HG03045 (cell line): ENCODE measurements at regions not wholly inside any gene's neighbourhood (a gene's known extent, or its start where the extent isn't known, plus 50 kb on each side); places are given as distances from the start of the nearest gene placed in this dataset.
"Not testable (repeated sequence)": the region's sequence is repeated elsewhere in the genome, so short reads cannot be mapped to it uniquely, and the experiment has no call there.

ENCODE experiments used
- ATAC-seq: cut with Tn5 transposase; IDR thresholded peaks from one replicate; pipeline ENCODE4 v1.9.1; 2021; ENCODE audit warnings: mild to moderate bottlenecking, moderate library complexity; ENCODE audit not compliant: unreplicated experiment

DNA sequence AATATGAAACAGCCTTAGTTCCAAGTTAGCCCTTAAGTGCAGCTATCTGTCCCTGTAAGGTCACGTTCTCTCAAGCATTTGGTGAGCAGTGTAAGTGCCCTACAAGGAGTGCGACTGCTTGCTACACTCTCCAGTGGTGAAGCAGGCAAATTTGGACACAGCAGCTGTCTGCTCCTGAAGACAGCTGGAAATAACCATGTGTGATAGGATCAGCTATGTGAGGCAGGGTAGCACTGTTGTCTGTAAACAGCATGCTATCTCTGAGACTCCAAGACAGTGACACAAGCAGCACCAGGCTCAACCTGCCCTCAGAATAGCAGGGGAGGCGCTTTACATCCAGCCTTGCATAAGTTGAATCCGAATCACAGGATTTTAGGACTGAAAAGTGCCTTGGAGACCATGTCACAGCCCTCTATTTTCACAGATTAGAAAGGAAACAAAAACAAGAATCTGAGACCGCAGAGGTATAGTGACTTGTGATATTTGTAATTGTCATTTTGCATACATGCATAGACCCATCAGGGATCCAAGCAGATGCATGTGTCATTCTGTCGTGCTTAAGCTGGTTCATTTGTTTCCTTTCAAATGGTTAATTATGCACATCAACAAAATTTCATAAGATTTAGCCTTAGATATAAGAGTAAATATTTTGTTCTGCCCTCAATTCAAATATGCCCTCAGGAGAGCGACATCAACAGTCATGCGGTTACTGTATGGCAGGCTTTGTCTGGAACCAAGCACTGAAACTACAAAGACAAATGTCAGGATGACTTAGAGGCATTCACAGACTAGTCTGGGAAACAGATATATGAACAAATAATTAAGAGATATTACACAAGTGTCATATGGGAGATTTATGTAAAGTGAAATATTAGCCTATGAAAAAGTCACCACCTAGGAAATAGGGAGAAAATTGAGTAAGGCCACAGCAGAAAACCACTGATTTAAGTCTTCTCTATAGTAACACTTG is 134.9 kb upstream of the NRIP1 start:
- no peak for ATAC-seq

DNA sequence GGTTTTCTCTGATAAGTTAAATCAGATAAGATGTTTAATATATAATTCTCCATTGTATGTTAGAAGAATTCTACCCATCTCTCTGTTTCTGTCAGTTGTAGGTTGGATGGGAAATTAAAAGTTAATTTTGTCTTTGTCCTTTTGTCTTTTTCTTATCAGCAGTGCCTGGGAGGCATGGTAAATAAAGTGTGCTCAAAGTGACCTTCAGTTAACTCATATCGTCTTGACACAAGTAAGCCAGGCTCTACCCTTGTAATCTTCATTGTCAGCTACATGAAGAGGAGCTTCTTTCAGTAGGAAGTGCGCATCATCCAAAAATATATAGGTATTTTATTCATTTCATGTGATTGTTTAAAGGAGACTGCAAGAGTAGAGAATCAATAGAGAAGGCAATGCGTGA is 138.9 kb upstream of the NRIP1 start:
- no peak for ATAC-seq

DNA sequence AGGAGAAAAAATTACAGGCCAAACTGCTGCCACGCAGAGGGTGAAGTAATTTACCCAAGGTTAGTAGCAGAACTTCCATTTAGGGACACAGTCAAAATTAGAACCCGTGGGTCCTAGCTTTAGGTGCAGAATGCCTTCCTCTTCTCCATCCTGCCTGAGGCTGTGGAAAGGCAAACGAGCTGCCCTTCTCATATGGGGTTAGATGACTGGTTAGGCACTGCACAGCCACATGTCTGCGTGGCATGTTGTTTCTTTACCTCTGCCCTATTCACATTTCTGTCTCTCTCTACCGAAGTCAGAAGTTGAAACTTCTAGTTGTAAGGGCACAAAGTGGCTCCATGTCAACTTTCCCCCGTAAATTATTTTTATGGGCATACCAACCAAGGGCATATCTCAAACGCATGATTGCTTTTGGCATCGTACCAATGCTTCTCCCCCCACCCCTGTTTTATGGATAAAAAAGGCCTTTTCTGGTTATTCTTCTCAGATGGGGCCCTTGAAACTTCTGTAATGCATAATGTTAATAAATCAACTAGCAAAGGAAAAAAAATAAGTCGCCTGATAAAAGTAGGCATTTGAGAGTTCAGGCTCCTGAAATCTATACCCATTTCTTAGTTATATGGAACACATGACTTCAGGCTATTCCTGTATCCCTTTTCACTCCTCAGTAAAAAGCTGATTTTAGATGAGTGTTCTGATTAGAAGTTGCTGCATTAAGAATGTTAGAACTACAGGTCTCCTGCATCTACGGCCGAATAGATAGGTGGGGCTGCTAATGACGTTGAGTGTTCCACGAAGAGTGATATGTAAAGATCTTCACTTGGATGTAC is 139.6 kb upstream of the NRIP1 start:
- ATAC-seq = no peak

DNA sequence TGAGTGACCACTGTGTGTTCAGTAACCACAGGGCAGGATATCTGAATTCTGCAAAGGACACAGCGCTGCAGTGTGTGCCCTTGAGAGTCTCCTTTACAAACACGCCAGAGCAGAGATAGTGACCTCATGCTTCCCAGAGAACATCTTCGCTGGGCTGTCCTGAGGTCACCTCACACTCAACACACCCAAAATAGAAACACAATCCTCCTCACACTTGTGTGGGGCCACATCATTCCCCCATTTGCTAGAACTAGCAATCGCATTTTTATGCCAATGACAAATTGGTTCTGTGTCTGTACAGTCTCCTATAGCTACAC is 140.1 kb upstream of the NRIP1 start:
- ATAC-seq = no peak

DNA sequence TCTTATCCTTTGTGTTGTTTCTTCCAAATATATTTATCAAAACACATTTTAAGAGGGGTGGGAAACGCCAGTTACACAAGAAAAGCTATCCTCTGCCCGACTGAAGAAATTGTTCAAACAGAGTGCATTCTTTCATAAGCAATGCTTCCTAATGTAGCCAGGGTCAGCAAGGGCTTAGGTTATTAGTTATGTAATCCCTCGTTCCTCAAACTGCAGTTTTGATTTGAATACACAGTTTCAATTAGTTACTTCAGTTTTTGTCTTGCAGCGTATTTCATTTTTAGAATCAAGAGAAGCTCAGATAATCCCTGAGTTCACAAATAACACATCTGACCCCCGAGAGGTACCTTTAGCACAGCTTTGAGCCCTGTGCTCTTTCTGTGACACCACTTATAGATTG is 141.7 kb upstream of the NRIP1 start:
- no peak for ATAC-seq

- no peak for ATAC-seq
Measured at GRCh38 chr21:15207231-15207630, 142.4 kb upstream of the NRIP1 start.

- no peak for ATAC-seq
Measured at GRCh38 chr21:15207635-15208370, 143.0 kb upstream of the NRIP1 start.

DNA sequence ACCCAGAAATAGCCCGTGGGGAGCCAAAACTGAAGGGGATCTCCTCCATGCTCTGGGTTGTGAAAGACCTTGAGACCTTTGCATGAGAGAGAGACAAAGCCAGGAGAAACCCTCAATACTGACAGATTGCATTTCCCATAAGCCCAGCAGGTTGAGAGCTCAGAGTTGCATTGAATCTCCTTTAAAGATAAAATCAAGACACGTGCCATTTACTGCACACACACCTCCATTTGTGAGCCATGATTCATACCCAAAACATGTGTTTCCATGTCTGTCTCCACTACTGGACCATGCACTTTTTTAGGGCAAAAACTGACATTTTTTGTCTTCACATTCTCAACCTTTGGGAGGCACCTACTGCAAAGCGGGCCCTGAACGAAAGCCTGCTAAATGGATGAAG is 144.0 kb upstream of the NRIP1 start:
- ATAC-seq = no peak

DNA sequence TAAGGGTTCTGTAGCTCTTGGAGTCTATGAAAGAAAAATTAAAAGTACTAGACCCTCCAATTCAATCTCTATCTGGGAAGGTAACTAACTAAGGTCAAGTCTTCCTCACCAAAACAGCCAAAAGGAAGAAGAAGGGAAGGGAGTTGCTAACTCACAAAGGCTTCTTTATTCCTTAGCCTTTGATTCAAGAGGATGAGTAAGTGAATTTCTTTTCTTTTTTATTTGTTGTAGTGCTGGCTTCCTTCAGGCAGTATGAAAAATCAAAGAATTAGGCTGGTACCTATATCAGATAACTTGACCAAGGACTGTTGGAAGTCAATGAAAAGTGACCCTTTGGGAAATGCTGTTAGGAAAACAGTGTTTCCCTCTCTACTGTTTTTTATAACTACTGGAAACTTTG is 144.4 kb upstream of the NRIP1 start:
- no peak for ATAC-seq

DNA sequence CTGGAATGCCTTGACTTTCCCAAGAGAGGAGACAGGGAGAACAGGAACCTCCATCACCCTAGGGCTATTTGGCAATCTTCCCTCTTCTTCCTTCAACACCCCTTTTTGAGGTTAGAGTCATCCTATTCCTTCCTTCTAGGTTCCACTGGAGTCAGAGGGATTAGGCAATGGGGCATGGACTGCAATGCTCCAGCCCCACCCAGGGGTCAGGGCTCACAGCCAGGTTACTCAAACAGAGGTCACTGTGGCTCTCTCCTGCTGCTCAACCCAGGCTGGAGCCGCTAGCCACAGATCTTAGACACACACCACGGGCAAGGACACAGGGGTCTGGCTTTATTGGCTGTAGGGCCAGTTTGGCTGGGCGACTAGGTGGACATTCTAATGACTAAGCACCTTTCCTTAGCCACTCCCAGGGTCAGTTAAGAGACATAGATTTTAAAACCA is 145.5 kb upstream of the NRIP1 start:
- ATAC-seq = no peak

GRCh38 chr21:15211491-15212133 is 146.8 kb upstream of the NRIP1 start:
- no peak for ATAC-seq

- ATAC-seq = no peak
Measured at GRCh38 chr21:15212206-15212605, 147.4 kb upstream of the NRIP1 start.

DNA sequence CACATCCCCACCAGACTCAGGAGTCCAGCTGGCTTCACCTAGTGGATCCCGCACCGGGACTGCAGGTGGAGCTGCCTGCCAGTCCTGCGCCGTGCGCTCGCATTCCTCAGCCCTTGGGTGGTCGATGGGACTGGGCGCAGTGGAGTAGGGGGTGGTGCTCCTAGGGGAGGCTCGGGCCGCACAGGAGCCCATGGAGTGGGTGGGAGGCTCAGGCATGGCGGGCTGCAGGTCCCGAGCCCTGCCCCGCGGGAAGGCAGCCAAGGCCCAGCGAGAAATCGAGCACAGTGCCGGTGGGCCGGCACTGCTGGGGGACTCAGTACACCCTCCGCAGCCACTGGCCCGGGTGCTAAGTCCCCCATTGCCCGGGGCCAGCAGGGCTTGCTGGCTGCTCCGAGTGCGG is 153.7 kb upstream of the NRIP1 start:
- ATAC-seq = not testable (repeated sequence)

DNA sequence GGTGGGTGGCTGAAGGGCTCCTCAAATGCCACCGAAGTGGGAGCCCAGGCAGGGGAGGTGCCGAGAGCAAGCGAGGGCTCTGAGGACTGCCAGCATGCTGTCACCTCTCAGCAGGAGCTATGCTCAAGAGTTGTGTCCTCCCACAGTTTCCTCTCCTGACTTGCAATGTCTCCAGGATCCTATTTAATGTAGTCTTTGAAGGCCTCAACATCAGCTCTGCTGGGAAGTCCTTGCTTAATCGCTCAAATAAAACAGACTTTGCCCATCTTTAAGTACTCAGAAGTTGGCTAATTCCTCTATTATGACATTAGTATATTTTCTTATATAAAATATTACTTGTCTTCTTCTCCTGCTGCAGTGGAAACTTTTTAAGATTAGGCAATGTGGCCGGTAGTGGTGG is 154.2 kb upstream of the NRIP1 start:
- ATAC-seq = no peak

DNA sequence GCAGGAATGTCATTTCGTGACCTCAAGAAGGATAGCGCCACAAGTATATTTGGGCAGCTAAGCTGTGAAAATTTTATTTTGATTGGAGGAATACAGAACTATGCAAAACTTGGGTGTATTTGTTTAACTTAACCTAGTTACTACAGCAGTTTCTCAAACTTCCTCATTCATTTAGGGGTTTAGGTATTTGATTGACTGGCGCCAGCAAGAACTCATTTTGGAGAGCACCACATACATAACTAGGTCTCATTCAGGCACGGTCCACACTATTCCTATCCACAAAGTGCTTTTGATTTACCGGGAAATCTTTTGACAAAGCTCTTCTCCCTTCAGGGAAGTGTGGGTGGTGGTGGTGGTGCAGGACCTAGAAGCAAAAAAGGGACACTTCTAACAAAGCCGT is 155.1 kb upstream of the NRIP1 start:
- no peak for ATAC-seq

GRCh38 chr21:15221799-15222386 is 157.1 kb upstream of the NRIP1 start:
- ATAC-seq = no peak

- no peak for ATAC-seq
Measured at GRCh38 chr21:15222707-15223106, 157.9 kb upstream of the NRIP1 start.

- no peak for ATAC-seq
Measured at GRCh38 chr21:15224346-15225086, 159.7 kb upstream of the NRIP1 start.

DNA sequence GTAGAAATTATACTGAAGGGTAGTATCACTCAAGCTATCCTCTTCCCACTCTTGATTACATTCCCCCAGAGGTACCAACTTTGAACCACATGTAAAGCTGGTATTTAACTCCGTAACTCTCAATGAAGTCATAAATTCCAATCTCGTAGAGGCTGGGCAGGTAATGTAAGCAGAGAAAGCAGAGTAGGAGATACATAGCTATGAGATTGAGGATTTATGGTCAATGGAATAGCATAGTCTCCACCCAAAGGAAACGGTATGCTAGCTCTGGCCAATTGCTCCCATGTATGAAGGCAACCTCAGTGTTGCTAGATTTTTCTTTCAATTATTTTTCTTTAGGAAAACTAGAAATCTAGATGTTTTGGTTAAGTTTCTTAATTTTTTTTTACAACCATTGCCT is 163.1 kb upstream of the NRIP1 start:
- ATAC-seq = no peak

GRCh38 chr21:15229390-15229789 is 164.6 kb upstream of the NRIP1 start:
- ATAC-seq = no peak
